ENCODE measurements at regions not wholly inside any gene's neighbourhood (a gene's known extent, or its start where the extent isn't known, plus 50 kb on each side); places are given as distances from the start of the nearest gene placed in this dataset.
"Not testable (repeated sequence)": the region's sequence is repeated elsewhere in the genome, so short reads cannot be mapped to it uniquely, and the experiment has no call there.

DNA sequence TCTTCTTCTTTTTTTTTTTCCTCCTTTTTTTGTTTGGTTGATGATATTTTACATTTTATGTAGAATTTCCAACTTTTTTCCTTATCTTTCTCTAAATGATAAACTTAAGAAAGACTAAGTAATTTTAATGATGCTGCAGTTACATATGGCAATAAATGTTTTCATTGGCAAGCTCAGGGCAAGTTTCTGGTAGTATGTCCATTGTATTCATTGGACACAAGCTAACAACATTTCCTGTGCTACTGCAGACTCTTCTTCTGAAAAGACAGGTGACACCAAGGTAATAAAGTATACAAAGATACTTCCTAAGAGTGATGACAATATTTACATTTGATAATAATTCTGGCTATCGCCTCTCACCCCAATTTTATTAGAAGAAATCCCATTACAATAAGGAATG lies 219.2 kb upstream of the NFIA start:
- Histone ChIP-seq H3K36me3 (ENCODE audit: insufficient read depth, low read length) (no peaks in the 10 kb centered on the region), H3K9me3 (ENCODE audit: low read length) (no peaks in the 10 kb centered on the region), H3K4me3 (ENCODE audit: low read depth in 1 of 2, low read length in 2 of 2) (no peak overlapping the region), H3K4me1 (ENCODE audit: insufficient read depth, low read length) (peaks cover under 1% of the 10 kb centered on the region), H3K9ac (ENCODE audit: low read length) (no peak overlapping the region), H3K27ac (ENCODE audit: low read depth, low read length) (no peak overlapping the region), H3K27me3 (ENCODE audit: control insufficient read depth in 1 of 2, insufficient read depth in 2 of 2, low read length in 2 of 2) (no peaks in the 10 kb centered on the region)

DNA sequence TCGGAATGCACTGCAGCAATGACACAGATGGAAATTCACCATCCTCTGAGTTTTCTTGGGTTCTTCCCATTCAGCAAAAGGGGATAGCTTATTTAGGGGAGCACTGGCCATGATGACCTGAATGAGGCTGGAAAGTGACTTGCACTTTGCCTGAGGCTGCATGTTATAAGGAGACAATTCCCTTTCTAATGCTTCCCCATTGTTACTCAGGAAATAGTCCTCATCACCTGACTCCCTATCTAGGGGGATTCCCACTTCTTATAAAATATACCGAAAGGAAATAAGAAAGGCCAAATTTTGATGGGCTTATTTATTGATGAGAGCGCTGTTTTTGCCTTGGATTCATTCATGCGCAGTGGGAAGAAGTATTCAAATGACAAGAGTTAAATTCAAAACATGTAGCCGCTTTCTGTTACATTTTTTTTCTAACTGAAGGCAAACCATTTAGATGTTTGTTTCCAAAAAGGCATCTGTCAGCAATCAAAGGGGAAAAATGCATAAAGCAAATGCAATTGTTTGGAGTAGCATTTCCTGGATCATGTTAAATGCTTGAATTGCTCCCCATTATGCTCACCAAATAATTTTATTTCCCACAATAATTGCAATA lies 220.3 kb upstream of the NFIA start:
- no peak overlapping the region for H3K27ac ChIP-seq (ENCODE audit: low read depth, low read length)
- peaks cover 3% of the 10 kb centered on the region for H3K4me1 ChIP-seq (ENCODE audit: insufficient read depth, low read length)
- no peaks in the 10 kb centered on the region for H3K9me3 ChIP-seq (ENCODE audit: low read length)
- no peaks in the 10 kb centered on the region for H3K36me3 ChIP-seq (ENCODE audit: insufficient read depth, low read length)
- no peaks in the 10 kb centered on the region for H3K27me3 ChIP-seq (ENCODE audit: control insufficient read depth in 1 of 2, insufficient read depth in 2 of 2, low read length in 2 of 2)
- no peak overlapping the region for H3K4me3 ChIP-seq (ENCODE audit: low read depth in 1 of 2, low read length in 2 of 2)
- H3K9ac ChIP-seq (ENCODE audit: low read length): no peak overlapping the region

DNA sequence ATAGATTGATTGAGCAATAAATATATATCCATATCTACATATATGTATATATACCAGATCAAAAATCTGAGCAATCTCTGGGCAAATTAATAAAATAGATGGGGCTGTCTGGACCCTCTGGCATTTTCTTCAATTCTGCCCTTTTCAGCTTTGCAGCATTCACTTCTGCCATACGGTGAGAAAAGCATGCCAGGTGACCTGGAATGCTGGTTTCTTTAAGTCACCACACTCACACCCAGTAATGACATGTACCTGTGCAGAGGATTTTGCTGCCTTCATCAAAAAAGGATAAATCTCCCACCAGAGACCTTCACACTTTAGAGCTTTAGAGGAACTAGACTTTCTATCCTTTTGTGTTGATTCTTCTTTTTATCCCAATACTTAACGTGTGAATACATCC lies 223.2 kb upstream of the NFIA start:
- Histone ChIP-seq H3K36me3 (ENCODE audit: insufficient read depth, low read length) (no peaks in the 10 kb centered on the region), H3K4me1 (ENCODE audit: insufficient read depth, low read length) (peaks cover 3% of the 10 kb centered on the region), H3K9me3 (ENCODE audit: low read length) (no peaks in the 10 kb centered on the region), H3K27me3 (ENCODE audit: control insufficient read depth in 1 of 2, insufficient read depth in 2 of 2, low read length in 2 of 2) (no peaks in the 10 kb centered on the region), H3K9ac (ENCODE audit: low read length) (no peak overlapping the region), H3K27ac (ENCODE audit: low read depth, low read length) (no peak overlapping the region), H3K4me3 (ENCODE audit: low read depth in 1 of 2, low read length in 2 of 2) (no peak overlapping the region)

DNA sequence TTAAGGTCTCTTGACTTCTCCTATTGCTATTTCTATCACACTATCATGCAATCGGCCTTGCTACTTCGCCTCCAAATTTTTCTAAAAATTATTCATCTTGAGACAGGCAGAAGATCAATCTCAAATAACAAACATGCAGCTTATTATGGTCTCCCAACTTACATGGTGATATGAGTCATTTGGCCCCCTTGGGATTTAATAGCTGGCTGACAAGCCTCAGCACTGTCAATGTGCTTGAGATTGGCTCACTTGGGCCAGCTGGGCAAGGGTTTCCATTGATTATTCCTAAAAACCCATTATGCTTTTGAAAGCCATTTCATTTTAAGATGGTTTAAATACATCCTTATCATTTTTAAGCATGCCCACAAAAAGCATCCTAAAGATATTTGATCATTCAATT lies 224.5 kb upstream of the NFIA start:
- Histone ChIP-seq H3K27me3 (ENCODE audit: control insufficient read depth in 1 of 2, insufficient read depth in 2 of 2, low read length in 2 of 2) (no peaks in the 10 kb centered on the region), H3K4me3 (ENCODE audit: low read depth in 1 of 2, low read length in 2 of 2) (no peak overlapping the region), H3K9ac (ENCODE audit: low read length) (no peak overlapping the region), H3K4me1 (ENCODE audit: insufficient read depth, low read length) (peaks cover 3% of the 10 kb centered on the region), H3K9me3 (ENCODE audit: low read length) (no peaks in the 10 kb centered on the region), H3K36me3 (ENCODE audit: insufficient read depth, low read length) (no peaks in the 10 kb centered on the region), H3K27ac (ENCODE audit: low read depth, low read length) (no peak overlapping the region)

DNA sequence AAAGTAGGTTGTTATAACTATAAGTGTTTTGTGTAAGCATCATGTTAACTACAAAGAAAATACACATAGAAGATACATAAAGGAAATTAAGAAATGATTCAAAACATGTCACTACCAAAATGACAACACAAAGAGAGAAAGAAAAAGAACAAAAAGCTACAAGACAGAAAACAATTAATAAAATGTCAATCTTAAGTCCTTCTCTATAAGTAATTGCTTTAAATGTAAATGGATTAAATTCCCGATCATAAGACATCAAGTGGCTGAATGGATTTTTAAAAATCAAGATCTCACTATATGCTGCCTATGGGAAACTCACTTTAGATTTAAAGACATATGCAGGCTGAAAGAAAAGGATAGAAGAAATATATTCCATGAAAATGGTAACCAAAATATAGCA lies 232.3 kb upstream of the NFIA start:
- no peak overlapping the region for H3K9ac ChIP-seq (ENCODE audit: low read length)
- H3K27me3 ChIP-seq (ENCODE audit: control insufficient read depth in 1 of 2, insufficient read depth in 2 of 2, low read length in 2 of 2): no peaks in the 10 kb centered on the region
- H3K27ac ChIP-seq (ENCODE audit: low read depth, low read length): no peak overlapping the region
- no peaks in the 10 kb centered on the region for H3K4me1 ChIP-seq (ENCODE audit: insufficient read depth, low read length)
- H3K4me3 ChIP-seq (ENCODE audit: low read depth in 1 of 2, low read length in 2 of 2): no peak overlapping the region
- no peaks in the 10 kb centered on the region for H3K9me3 ChIP-seq (ENCODE audit: low read length)
- H3K36me3 ChIP-seq (ENCODE audit: insufficient read depth, low read length): no peaks in the 10 kb centered on the region

DNA sequence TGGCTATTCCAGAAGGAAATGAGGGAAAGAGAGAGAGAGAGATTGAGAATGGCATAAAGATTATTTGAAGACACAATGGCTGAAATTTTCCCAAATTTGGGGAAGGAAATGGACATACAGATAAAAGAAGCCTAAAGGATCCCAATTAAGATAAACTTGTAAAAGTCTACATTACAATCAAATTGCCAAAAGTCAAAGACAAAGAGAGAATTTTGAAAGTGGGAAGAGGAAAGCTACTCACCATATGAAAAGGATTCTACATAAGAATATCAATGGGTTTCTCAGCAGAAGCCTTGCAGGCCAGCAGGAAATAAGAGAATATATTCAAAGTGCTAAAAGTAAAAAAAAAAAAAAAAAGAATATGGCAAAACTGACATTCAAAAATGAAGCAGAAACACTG lies 233.0 kb upstream of the NFIA start:
- Histone ChIP-seq H3K4me3 (ENCODE audit: low read depth in 1 of 2, low read length in 2 of 2) (no peak overlapping the region), H3K9me3 (ENCODE audit: low read length) (no peaks in the 10 kb centered on the region), H3K4me1 (ENCODE audit: insufficient read depth, low read length) (no peaks in the 10 kb centered on the region), H3K27me3 (ENCODE audit: control insufficient read depth in 1 of 2, insufficient read depth in 2 of 2, low read length in 2 of 2) (no peaks in the 10 kb centered on the region), H3K36me3 (ENCODE audit: insufficient read depth, low read length) (no peaks in the 10 kb centered on the region), H3K9ac (ENCODE audit: low read length) (no peak overlapping the region), H3K27ac (ENCODE audit: low read depth, low read length) (no peak overlapping the region)

DNA sequence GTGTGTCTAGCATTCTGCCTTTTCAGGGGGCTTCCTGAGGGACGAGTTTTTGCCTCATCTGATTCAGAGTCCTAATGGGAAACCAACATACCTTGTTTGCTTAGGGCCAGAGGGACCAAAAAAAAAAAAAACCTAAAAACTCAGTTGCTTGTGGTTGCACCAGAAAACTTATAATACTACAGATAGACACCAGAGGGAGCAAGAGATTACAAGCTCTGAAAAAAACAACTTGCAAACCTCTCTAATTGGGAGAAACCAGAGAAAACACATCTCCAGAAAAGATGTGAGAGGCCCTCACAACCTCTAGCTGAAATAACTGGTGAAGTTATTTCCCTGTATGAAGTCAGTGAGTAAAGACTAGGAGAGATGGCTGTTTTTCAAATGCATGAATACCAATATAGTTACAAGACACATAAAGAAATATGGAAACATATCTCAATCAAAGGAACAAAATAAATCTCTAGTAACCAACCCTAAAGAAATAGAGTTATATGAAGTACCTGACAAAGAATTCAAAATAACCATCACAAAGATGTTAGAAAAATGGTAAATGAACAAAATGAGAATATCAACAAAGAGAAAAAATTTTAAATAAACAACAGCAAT lies 233.7 kb upstream of the NFIA start:
- H3K4me3 ChIP-seq (ENCODE audit: low read depth in 1 of 2, low read length in 2 of 2): no peak overlapping the region

GRCh38 chr1:60847855-60848582 lies 234.3 kb upstream of the NFIA start:
- Histone ChIP-seq H3K36me3 (ENCODE audit: insufficient read depth, low read length) (no peaks in the 10 kb centered on the region), H3K27me3 (ENCODE audit: control insufficient read depth in 1 of 2, insufficient read depth in 2 of 2, low read length in 2 of 2) (no peaks in the 10 kb centered on the region), H3K9ac (ENCODE audit: low read length) (no peak overlapping the region), H3K4me3 (ENCODE audit: low read depth in 1 of 2, low read length in 2 of 2) (no peak overlapping the region), H3K27ac (ENCODE audit: low read depth, low read length) (no peak overlapping the region), H3K9me3 (ENCODE audit: low read length) (no peaks in the 10 kb centered on the region), H3K4me1 (ENCODE audit: insufficient read depth, low read length) (no peaks in the 10 kb centered on the region)

More for the DNA sequence above, 233.7 kb upstream of the NFIA start:
- Histone ChIP-seq H3K36me3 (ENCODE audit: insufficient read depth, low read length) (no peaks in the 10 kb centered on the region), H3K9ac (ENCODE audit: low read length) (no peak overlapping the region), H3K27ac (ENCODE audit: low read depth, low read length) (no peak overlapping the region), H3K4me1 (ENCODE audit: insufficient read depth, low read length) (no peaks in the 10 kb centered on the region), H3K27me3 (ENCODE audit: control insufficient read depth in 1 of 2, insufficient read depth in 2 of 2, low read length in 2 of 2) (no peaks in the 10 kb centered on the region), H3K9me3 (ENCODE audit: low read length) (no peaks in the 10 kb centered on the region)

DNA sequence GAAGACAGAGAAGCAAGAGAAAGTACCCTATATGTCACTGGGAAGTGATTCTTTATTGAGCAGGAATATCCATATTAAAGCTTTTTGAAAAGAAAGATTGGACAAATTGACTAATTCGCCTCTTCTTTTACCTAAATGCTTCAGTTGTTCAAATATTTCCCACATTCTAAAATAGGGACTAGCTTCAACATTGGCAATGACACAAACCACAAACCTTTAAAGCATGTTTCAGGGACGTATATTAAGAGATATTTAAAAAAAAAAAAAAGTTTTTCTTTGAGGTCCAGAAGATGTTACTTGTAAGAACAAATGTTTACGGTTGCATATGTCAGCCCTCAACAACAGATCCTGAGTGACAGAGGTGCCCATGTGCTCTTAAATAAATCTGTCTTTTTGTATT lies 235.0 kb upstream of the NFIA start:
- Histone ChIP-seq H3K9ac (ENCODE audit: low read length) (no peak overlapping the region), H3K4me1 (ENCODE audit: insufficient read depth, low read length) (no peaks in the 10 kb centered on the region), H3K36me3 (ENCODE audit: insufficient read depth, low read length) (no peaks in the 10 kb centered on the region), H3K27me3 (ENCODE audit: control insufficient read depth in 1 of 2, insufficient read depth in 2 of 2, low read length in 2 of 2) (no peaks in the 10 kb centered on the region), H3K4me3 (ENCODE audit: low read depth in 1 of 2, low read length in 2 of 2) (no peak overlapping the region), H3K9me3 (ENCODE audit: low read length) (no peaks in the 10 kb centered on the region), H3K27ac (ENCODE audit: low read depth, low read length) (no peak overlapping the region)

- not testable (repeated sequence) for H3K36me3 ChIP-seq (ENCODE audit: insufficient read depth, low read length); H3K27ac ChIP-seq (ENCODE audit: low read depth, low read length); H3K27me3 ChIP-seq (ENCODE audit: control insufficient read depth in 1 of 2, insufficient read depth in 2 of 2, low read length in 2 of 2)
Observed at GRCh38 chr1:60845659-60846058, 236.7 kb upstream of the NFIA start.

GRCh38 chr1:60842304-60842703 lies 240.1 kb upstream of the NFIA start:
- Histone ChIP-seq H3K36me3 (ENCODE audit: insufficient read depth, low read length) (no peaks in the 10 kb centered on the region), H3K9ac (ENCODE audit: low read length) (no peak overlapping the region), H3K27me3 (ENCODE audit: control insufficient read depth in 1 of 2, insufficient read depth in 2 of 2, low read length in 2 of 2) (no peaks in the 10 kb centered on the region), H3K9me3 (ENCODE audit: low read length) (no peaks in the 10 kb centered on the region), H3K27ac (ENCODE audit: low read depth, low read length) (no peak overlapping the region), H3K4me1 (ENCODE audit: insufficient read depth, low read length) (no peaks in the 10 kb centered on the region), H3K4me3 (ENCODE audit: low read depth in 1 of 2, low read length in 2 of 2) (no peak overlapping the region)

More at GRCh38 chr1:60845659-60846058, 236.7 kb upstream of the NFIA start:
- H3K9ac ChIP-seq (ENCODE audit: low read length); H3K4me3 ChIP-seq (ENCODE audit: low read depth in 1 of 2, low read length in 2 of 2); H3K4me1 ChIP-seq (ENCODE audit: insufficient read depth, low read length); H3K9me3 ChIP-seq (ENCODE audit: low read length): not testable (repeated sequence)
